GM12873 (cell line): ENCODE measurements at regions not wholly inside any gene's neighbourhood (a gene's known extent, or its start where the extent isn't known, plus 50 kb on each side); places are given as distances from the start of the nearest gene placed in this dataset.

ENCODE experiments used
- TF ChIP-seq, protein P1 (sequence below): IDR thresholded peaks from 2 replicates; pipeline ENCODE4 v1.5.1; 2012; ENCODE audit warnings: low read depth, mild to moderate bottlenecking, moderate library complexity, low read length, control low read depth; ENCODE audit not compliant: insufficient read depth; ENCODE audit errors: missing control alignments

DNA sequence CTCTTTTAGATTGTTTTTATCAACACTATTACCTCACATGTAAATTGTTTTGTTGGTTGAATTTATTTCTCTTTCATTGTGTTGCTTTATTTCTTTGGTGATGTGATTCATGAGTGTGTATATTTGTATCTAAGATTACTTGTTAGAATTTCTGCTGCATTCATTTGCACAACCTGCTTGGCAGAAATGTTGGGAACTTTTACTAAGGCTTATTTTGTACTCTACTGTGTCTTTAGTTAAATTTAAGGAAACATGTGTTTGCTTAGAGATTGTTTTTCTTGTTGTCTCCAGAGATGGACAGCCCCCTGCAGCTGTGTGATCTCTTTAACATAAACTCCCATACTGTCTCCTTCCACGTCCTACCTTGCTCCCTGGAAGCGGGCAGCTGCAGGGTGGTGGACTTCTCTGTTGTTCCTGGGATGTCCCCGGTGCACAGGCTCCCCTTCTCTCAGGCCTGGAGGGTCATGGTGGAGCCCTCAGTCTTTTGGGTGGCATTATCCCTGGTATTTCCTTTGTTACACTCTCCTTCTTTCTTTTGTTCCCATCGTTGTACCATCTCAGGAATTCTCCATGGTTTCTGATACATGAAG, 212.0 kb upstream of the SPRY2 start:
- TF ChIP-seq, protein P1, sequence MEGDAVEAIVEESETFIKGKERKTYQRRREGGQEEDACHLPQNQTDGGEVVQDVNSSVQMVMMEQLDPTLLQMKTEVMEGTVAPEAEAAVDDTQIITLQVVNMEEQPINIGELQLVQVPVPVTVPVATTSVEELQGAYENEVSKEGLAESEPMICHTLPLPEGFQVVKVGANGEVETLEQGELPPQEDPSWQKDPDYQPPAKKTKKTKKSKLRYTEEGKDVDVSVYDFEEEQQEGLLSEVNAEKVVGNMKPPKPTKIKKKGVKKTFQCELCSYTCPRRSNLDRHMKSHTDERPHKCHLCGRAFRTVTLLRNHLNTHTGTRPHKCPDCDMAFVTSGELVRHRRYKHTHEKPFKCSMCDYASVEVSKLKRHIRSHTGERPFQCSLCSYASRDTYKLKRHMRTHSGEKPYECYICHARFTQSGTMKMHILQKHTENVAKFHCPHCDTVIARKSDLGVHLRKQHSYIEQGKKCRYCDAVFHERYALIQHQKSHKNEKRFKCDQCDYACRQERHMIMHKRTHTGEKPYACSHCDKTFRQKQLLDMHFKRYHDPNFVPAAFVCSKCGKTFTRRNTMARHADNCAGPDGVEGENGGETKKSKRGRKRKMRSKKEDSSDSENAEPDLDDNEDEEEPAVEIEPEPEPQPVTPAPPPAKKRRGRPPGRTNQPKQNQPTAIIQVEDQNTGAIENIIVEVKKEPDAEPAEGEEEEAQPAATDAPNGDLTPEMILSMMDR: no peak

DNA sequence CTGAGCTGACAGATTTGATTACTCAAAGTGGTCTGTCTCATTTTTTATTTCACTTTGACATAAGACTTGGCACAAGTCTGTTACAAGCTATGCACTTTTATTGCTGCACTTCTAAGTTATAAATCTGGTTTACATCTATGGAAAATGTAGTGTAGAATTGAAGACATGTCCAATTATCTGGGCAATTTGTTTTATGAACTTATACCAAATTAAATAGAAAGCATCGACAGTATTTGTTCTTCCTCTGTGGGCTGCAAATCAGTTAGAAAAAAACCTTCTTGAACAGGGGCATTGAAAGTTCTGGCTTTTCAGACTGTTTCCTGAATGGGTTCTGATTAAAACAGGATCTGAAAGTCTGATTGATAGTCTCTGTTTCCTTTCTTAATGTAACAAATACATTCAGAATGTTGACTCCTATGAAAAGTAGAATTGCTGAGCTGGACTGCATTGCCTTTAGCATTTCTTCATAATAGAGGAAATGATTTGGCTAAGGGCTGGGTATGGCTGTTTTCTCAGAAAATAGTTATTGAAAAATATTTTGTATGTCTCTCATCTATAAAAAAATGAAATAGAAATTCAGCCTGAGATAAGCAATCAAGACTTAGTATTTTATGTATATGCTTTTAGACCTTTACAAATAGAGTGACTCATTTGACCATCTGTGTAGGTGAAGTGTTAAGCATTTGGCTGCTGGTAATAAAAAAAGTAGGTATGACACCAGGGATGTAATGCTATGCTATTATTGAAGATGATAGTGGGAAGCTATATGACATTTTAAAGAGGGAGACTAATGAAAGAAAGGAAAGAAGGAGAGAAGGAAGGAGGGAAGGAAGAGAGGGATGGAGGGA, 210.9 kb upstream of the SPRY2 start:
- TF ChIP-seq, protein P1: no peak

DNA sequence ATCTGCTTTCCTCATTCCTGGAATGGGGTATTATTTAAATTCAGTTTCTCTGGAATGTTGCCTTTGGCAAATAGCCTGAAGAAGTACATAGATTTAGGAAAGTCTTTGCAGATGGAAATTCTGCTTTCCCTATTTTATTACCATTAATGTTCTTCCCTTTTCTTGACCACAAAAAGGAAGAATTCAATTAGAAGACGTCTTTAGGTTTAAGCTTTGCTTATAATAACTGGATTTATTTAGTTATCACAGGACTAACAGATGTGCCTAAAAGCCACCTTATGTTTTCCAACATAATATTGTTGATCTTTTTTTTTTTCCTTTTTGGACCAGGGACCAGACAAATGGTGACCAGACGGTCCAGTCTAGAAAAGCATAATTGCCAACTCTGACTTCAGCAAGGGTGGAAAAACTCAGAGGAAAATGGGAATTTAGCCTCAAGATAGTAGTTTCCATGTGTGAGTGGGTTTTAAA, 210.1 kb upstream of the SPRY2 start:
- TF ChIP-seq, protein P1: no peak

DNA sequence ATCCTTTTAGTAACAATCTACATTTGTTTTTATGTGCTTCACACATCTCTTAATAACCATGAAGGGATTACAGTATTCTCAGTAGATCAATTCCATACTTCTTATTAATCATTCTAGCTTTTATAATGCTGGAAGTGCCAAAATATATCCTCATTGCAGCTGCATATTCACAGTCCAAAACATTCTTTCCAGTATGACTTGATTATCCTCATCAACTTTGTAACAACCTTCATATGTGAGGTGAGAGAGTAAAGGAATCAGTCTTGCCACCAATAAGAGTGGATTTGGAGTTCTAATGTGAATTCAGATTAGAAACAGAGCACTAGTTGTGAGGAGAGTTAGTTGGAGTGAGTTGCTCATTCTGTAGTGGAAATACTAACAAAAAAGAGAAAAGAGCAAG, 208.0 kb upstream of the SPRY2 start:
- TF ChIP-seq, protein P1: no peak

DNA sequence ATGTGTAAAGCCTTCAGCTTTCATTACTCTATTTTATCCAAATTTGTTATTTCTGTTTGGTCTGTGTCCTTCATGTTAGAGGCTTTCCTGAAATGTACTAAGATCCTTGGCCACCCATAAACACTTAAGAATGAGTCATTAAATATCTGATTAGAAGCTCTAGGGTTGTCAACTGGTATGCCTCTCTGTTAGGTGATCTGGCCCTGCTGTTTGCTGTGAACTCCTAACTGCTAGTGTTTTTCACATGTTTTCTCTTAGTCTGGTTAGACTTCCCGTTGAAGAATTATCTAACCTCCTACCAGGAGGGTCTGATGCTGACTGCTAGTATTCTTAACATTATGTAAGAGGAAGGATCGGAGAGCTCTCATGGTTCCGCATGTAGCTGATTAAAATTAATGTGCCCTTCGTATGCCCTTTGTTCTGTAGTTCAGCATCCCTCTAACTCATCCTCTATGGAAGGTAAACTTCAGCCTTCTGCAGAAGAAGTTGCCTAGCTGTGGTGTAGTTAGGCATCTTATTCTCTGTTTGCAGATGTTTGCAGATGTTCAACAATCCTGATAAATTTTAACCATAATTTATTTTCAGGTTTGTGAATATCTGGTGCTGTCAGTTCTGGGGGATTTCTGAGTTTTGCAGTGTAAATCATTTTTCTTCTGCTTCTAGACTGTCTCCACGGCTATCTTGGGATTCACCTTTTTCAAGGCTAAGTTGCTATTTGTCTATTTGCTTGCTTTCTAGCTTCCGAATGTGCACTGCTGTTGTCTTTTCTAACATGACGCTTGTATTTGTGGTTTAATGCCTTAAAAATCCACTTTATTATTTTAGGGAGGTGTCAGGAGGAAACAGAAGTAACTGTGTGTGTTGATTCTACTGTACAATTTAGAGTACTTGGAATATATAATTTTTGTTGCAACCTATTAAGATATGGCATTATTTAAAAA, 207.2 kb upstream of the SPRY2 start:
- TF ChIP-seq, protein P1: no peak

DNA sequence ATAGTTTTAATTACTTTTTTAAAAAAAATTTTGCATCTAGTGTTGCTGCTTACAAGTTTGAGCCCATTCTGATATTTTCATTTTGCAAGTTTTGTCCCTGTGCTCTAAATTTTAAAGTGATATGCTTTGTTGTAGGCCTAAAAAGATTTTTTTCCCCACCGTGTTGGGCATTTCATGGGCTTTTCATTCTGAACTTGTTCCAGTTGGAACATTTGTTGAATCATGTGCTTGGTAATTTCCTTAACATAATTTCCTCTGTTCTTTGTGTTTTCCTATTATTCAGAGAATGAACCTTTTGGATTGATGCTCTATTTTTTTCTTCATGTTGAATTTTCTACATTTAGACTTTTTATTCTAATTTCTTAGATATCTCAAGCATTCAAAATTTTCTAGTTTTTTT, 206.4 kb upstream of the SPRY2 start:
- TF ChIP-seq, protein P1: no peak
